GM12878 (cell line): ENCODE measurements at regions not wholly inside any gene's neighbourhood (a gene's known extent, or its start where the extent isn't known, plus 50 kb on each side); places are given as distances from the start of the nearest gene placed in this dataset.

Experiments
- ATAC-seq: fragments of 200-7000 bp; cut with Tn5 transposase; 3 replicates; pipeline ENCODE4 v1.9.1; 2020; ENCODE audit warnings: mild to moderate bottlenecking, moderate library complexity
- BruUV-seq: library from RNA; stranded (reverse); fragments of 400-500 nt; replicated peaks from 2 replicates; lab custom pipeline; 2021; lab: Mats Ljungman, UMichigan
- CTCF ChIA-PET: fragments of 300-600 bp; sonication (Branson Sonifier 250); formaldehyde crosslinking; extraction: SDS; loops from one replicate; lab custom pipeline; 2021; ENCODE audit warnings: inconsistent platforms; lab: Yijun Ruan, JAX
- POLR2A ChIA-PET: fragments of 350-600 bp; formaldehyde crosslinking; extraction: SDS; loops from one replicate; lab custom pipeline; 2021; ENCODE audit warnings: inconsistent platforms; lab: Charles Lee
- RAD21 ChIA-PET: fragments of 300-600 bp; sonication (Branson Sonifier 250); formaldehyde crosslinking; loops from one replicate; lab custom pipeline; 2023; ENCODE audit warnings: antibody characterized with exemption; ENCODE audit not compliant: unreplicated experiment; lab: Charles Lee
- SMC1A ChIA-PET: fragments of 300-600 bp; sonication (Branson Sonifier 250); formaldehyde crosslinking; loops from one replicate; lab custom pipeline; 2023; ENCODE audit not compliant: unreplicated experiment, uncharacterized antibody; lab: Charles Lee
- DNase-seq: peaks from one replicate; pipeline ENCODE4 v3.0.0-alpha.2; 2011; ENCODE audit warnings: low read depth, low spot score
- FAIRE-seq: peaks from 3 replicates; lab custom pipeline; 2011; peaks lifted over from hg19 to GRCh38; lab: Jason Lieb, UNC
- H2AFZ ChIP-seq: 2 replicates; pipeline ENCODE4 v1.6.0; 2011; ENCODE audit warnings: low read depth, low read length, control low read depth; ENCODE audit not compliant: control insufficient read depth
- H3K27ac ChIP-seq: 2 replicates; pipeline ENCODE4 v1.5.1; 2011; ENCODE audit warnings: control low read depth; ENCODE audit not compliant: control insufficient read depth, insufficient read depth
- H3K27me3 ChIP-seq, 2 experiments: replicated peaks in 1 of 2; 2 replicates each; pipeline versions ENCODE4 v1.6.0 to v1.6.1; 2011; ENCODE audit warnings: low read length in 1 of 2; ENCODE audit not compliant: control insufficient read depth in 2 of 2, insufficient read depth in 2 of 2
- H3K36me3 ChIP-seq, 2 experiments: 2 replicates each; pipeline ENCODE4 v1.5.1; 2011; ENCODE audit warnings: low read length in 1 of 2; ENCODE audit not compliant: control insufficient read depth in 2 of 2, insufficient read depth in 2 of 2
- H3K4me1 ChIP-seq: 2 replicates; pipeline ENCODE4 v1.6.1; 2011; ENCODE audit warnings: mild to moderate bottlenecking, low read length, moderate library complexity, mixed read lengths; ENCODE audit not compliant: control insufficient read depth, insufficient read depth
- H3K4me2 ChIP-seq: 2 replicates; pipeline ENCODE4 v1.6.0; 2011; ENCODE audit warnings: control low read depth; ENCODE audit not compliant: control insufficient read depth, insufficient read depth
- H3K4me3 ChIP-seq: fragments of 200-600 bp; sonication (generic); 2 replicates; pipeline ENCODE4 v1.5.1; 2016
- H3K79me2 ChIP-seq: 2 replicates; pipeline ENCODE4 v1.6.0; 2011; ENCODE audit warnings: low read length; ENCODE audit not compliant: control insufficient read depth, insufficient read depth
- H3K9ac ChIP-seq: 2 replicates; pipeline ENCODE4 v1.8.0; 2011; ENCODE audit warnings: low read length, control low read depth, mixed read lengths; ENCODE audit not compliant: control insufficient read depth, insufficient read depth
- H3K9me3 ChIP-seq: replicated peaks from 3 replicates; pipeline ENCODE4 v1.5.1; 2011; ENCODE audit warnings: mild to moderate bottlenecking, low read length; ENCODE audit not compliant: control insufficient read depth, insufficient read depth
- H4K20me1 ChIP-seq: 2 replicates; pipeline ENCODE4 v1.6.0; 2011; ENCODE audit not compliant: control insufficient read depth, insufficient read depth
- BCL3 ChIP-seq: IDR thresholded peaks from 2 replicates; pipeline ENCODE4 v1.6.1; 2011; ENCODE audit warnings: borderline replicate concordance, low read depth, mild to moderate bottlenecking, moderate library complexity, low read length; ENCODE audit not compliant: insufficient read depth, poor library complexity, severe bottlenecking
- CTCF ChIP-seq, 3 experiments: IDR thresholded peaks in 2 of 3; conservative IDR thresholded peaks in 1 of 3; 2 replicates each; pipeline ENCODE4 v1.5.1; 2011; ENCODE audit warnings: low read depth in 3 of 3, low read length in 3 of 3, mild to moderate bottlenecking in 3 of 3, control low read depth in 2 of 3, moderate library complexity in 2 of 3, inconsistent platforms in 1 of 3, mixed read lengths in 1 of 3; ENCODE audit not compliant: control insufficient read depth in 2 of 3, insufficient read depth in 1 of 3; ENCODE audit errors: extremely low read depth in 1 of 3
- EP300 ChIP-seq, 2 experiments: fragments of 150-350 bp in 1 of 2; IDR thresholded peaks; 2 replicates each; pipeline ENCODE4 v1.6.1; 2011 to 2012; ENCODE audit warnings: low read depth in 2 of 2, low read length in 2 of 2, borderline replicate concordance in 1 of 2, improper control_type of control experiment in 1 of 2, inconsistent platforms in 1 of 2; ENCODE audit not compliant: control insufficient read depth in 1 of 2
- GABPA ChIP-seq: IDR thresholded peaks from 2 replicates; pipeline ENCODE4 v1.6.1; 2014; ENCODE audit warnings: antibody characterized with exemption, low read depth, mild to moderate bottlenecking, inconsistent platforms
- GATAD2B ChIP-seq: fragments of 450-650 bp; conservative IDR thresholded peaks from 2 replicates; pipeline ENCODE4 v1.6.1; 2017; ENCODE audit warnings: low read depth, mild to moderate bottlenecking, moderate library complexity
- IKZF1 ChIP-seq: fragments of 450-650 bp; conservative IDR thresholded peaks from 2 replicates; pipeline ENCODE4 v1.6.1; 2017; ENCODE audit warnings: antibody characterized with exemption, mild to moderate bottlenecking
- KAT2A ChIP-seq: conservative IDR thresholded peaks from 2 replicates; pipeline ENCODE4 v1.6.1; 2011; ENCODE audit warnings: low read depth, low read length; ENCODE audit not compliant: control insufficient read depth
- RAD21 ChIP-seq: IDR thresholded peaks from 2 replicates; pipeline ENCODE4 v1.6.1; 2011; ENCODE audit warnings: mild to moderate bottlenecking, low read depth, low read length, moderate library complexity; ENCODE audit not compliant: insufficient read depth
- RB1 ChIP-seq: fragments of 450-650 bp; formaldehyde crosslinking; IDR thresholded peaks from 2 replicates; pipeline ENCODE4 v1.6.1; 2017; ENCODE audit warnings: mild to moderate bottlenecking, borderline replicate concordance
- RBBP5 ChIP-seq: fragments of 200-600 bp; sonication (generic); conservative IDR thresholded peaks from 2 replicates; pipeline ENCODE4 v1.6.1; 2016
- SKIL ChIP-seq: fragments of 450-650 bp; IDR thresholded peaks from 2 replicates; pipeline ENCODE4 v1.6.1; 2017; ENCODE audit warnings: mild to moderate bottlenecking, low read depth, inconsistent platforms; ENCODE audit not compliant: poor library complexity, severe bottlenecking
- SMARCA5 ChIP-seq: fragments of 450-650 bp; IDR thresholded peaks from 2 replicates; pipeline ENCODE4 v1.6.1; 2017; ENCODE audit warnings: mild to moderate bottlenecking
- TARDBP ChIP-seq: IDR thresholded peaks from 2 replicates; pipeline ENCODE4 v1.6.1; 2016; ENCODE audit warnings: borderline replicate concordance
- WGBS: methylation state at CpG from one replicate; pipeline ENCODE4 v1.1.6; 2016; ENCODE audit warnings: low lambda C conversion rate; ENCODE audit not compliant: insufficient replicate concordance, insufficient coverage; ENCODE audit errors: missing lambda C conversion rate; 5-methylcytosine and 5-hydroxymethylcytosine counted together
- in situ Hi-C: fragments of 300-500 bp; cut with MboI; formaldehyde crosslinking; loops from 9 replicates; pipeline ENCODE4 v1.14.3; 2018; ENCODE audit warnings: mixed read lengths
- intact Hi-C: fragments of 100-400 bp; cut with micrococcal nuclease; formaldehyde crosslinking; loops from one replicate; pipeline ENCODE4 v1.14.2; 2022; ENCODE audit not compliant: unreplicated experiment

GRCh38 chr6:156111913-156112312 is 656.3 kb upstream of the NOX3 start:
- H3K79me2 ChIP-seq, result no peaks in the 10 kb centered on the region
- in situ Hi-C loops (no loop called here), intact Hi-C loops (no loop called here)
- POLR2A ChIA-PET, result no interaction called here
- no peak for FAIRE-seq
- no peaks in the 10 kb centered on the region for H3K9me3 ChIP-seq
- no peak for ATAC-seq
- BruUV-seq, result no TSS peak
- TF ChIP-seq RBBP5 (no peak), SMARCA5 (no peak)
- no peaks in the 10 kb centered on the region for H3K36me3 ChIP-seq
- H3K9ac ChIP-seq, result no peak overlapping the region
- no peaks in the 10 kb centered on the region for H3K4me1 ChIP-seq
- CTCF ChIA-PET, result no interaction called here
- SMC1A ChIA-PET, result no interaction called here
- RAD21 ChIA-PET, result no interaction called here
- H2AFZ ChIP-seq, result no peak overlapping the region
- no peak overlapping the region for H3K4me3 ChIP-seq
- no peak overlapping the region for H3K27ac ChIP-seq
- no peak overlapping the region for H3K4me2 ChIP-seq
- no peak for DNase-seq
- H3K27me3 ChIP-seq, result no peaks in the 10 kb centered on the region
- H4K20me1 ChIP-seq, result no peaks in the 10 kb centered on the region
- WGBS, result 59% methylated on average over 10 of the region's 10 CpGs

- SMC1A ChIA-PET, result interaction anchor here (1.8 kb wide), 1 partner anchor 13 kb away, joined by 6 read pairs; no protein-coding TSS in a partner anchor
- H3K79me2 ChIP-seq, result no peaks in the 10 kb centered on the region
- H3K9me3 ChIP-seq, result no peaks in the 10 kb centered on the region
- POLR2A ChIA-PET, result no interaction called here
- H3K4me1 ChIP-seq, result no peaks in the 10 kb centered on the region
- in situ Hi-C loops (no loop called here), intact Hi-C loops (no loop called here)
- no peaks in the 10 kb centered on the region for H3K27me3 ChIP-seq
- RAD21 ChIA-PET, result no interaction called here
- H3K4me3 ChIP-seq, result no peak overlapping the region
- no TSS peak for BruUV-seq
- no peak overlapping the region for H2AFZ ChIP-seq
- no peak overlapping the region for H3K9ac ChIP-seq
- H3K36me3 ChIP-seq, result no peaks in the 10 kb centered on the region
- H4K20me1 ChIP-seq, result no peaks in the 10 kb centered on the region
- 12% methylated on average over 2 of the region's 2 CpGs for WGBS
- no peak overlapping the region for H3K4me2 ChIP-seq
- ATAC-seq, result no peak
- CTCF ChIA-PET, result no interaction called here
- no peak overlapping the region for H3K27ac ChIP-seq
- DNase-seq, result no peak
- FAIRE-seq, result no peak
- TF ChIP-seq TARDBP (no peak), EP300 (IDR thresholded peaks at IDR 0.05; ENCODE audit: borderline replicate concordance in 1 of 2, control insufficient read depth in 1 of 2, low read depth in 2 of 2, low read length in 2 of 2) (no peak), RAD21 (no peak), IKZF1 (no peak), KAT2A (no peak), CTCF (IDR thresholded peaks at IDR 0.05 in 2 of 3, conservative IDR thresholded peaks at IDR 0.05 in 1 of 3; ENCODE audit: control insufficient read depth in 2 of 3, extremely low read depth in 1 of 3, insufficient read depth in 1 of 3, low read depth in 3 of 3, low read length in 3 of 3) (no peak), SKIL (no peak), GABPA (no peak), GATAD2B (no peak), BCL3 (no peak), RB1 (no peak)
Measured at GRCh38 chr6:156110249-156110648, 654.6 kb upstream of the NOX3 start.
